HepG2 (cell line): ENCODE measurements at regions not wholly inside any gene's neighbourhood (a gene's known extent, or its start where the extent isn't known, plus 50 kb on each side); places are given as distances from the start of the nearest gene placed in this dataset.

ENCODE experiments used
- ATAC-seq: fragments of 200-7000 bp; cut with Tn5 transposase; 3 replicates; pipeline ENCODE4 v1.9.1; 2020; ENCODE audit warnings: mild to moderate bottlenecking, moderate library complexity
- BruUV-seq: library from RNA; stranded (reverse); fragments of 400-500 nt; replicated peaks from 2 replicates; lab custom pipeline; 2021; lab: Mats Ljungman, UMichigan
- CTCF ChIA-PET: fragments of 300-600 bp; formaldehyde crosslinking; extraction: SDS; loops from one replicate; lab custom pipeline; 2021; ENCODE audit warnings: low total read pairs, inconsistent platforms, low intra/inter-chr PET ratio; lab: Yijun Ruan, JAX
- POLR2A ChIA-PET: fragments of 350-600 bp; sonication (Branson Sonifier 250); formaldehyde crosslinking; loops from one replicate; lab custom pipeline; 2020; ENCODE audit warnings: antibody characterized with exemption, inconsistent platforms; lab: Yijun Ruan, JAX
- DNase-seq: peaks from one replicate; pipeline ENCODE4 v3.0.0-alpha.2; 2015; ENCODE audit warnings: low spot score
- FAIRE-seq: peaks from 3 replicates; lab custom pipeline; 2011; peaks lifted over from hg19 to GRCh38; lab: Jason Lieb, UNC
- H2AFZ ChIP-seq: one replicate; pipeline ENCODE4 v1.6.1; 2011; ENCODE audit warnings: low read length, inconsistent platforms
- H3K27ac ChIP-seq: fragments of 300-600 bp; 3 replicates; pipeline ENCODE4 v1.8.0; 2011; ENCODE audit warnings: mixed run types, mild to moderate bottlenecking, mixed read lengths, low read length, inconsistent platforms; ENCODE audit not compliant: insufficient read depth; ENCODE audit errors: extremely low read length
- H3K27me3 ChIP-seq, 2 experiments: fragments of 200-600 bp in 1 of 2; 2 replicates in 1 of 2; 3 replicates in 1 of 2; pipeline versions ENCODE4 v1.6.0 to v1.8.0; 2011; ENCODE audit warnings: low read length in 2 of 2, mild to moderate bottlenecking in 2 of 2, moderate library complexity in 2 of 2, inconsistent platforms in 1 of 2; ENCODE audit not compliant: insufficient read depth in 2 of 2, control insufficient read depth in 1 of 2
- H3K36me3 ChIP-seq, 2 experiments: fragments of 200-600 bp in 1 of 2; replicated peaks in 1 of 2; 2 replicates in 1 of 2; 3 replicates in 1 of 2; pipeline versions ENCODE4 v1.5.1 to v1.8.0; 2011; ENCODE audit warnings: low read length in 2 of 2, inconsistent platforms in 1 of 2; ENCODE audit not compliant: insufficient read depth in 2 of 2, control insufficient read depth in 1 of 2
- H3K4me1 ChIP-seq: 2 replicates; pipeline ENCODE4 v1.5.1; 2012; ENCODE audit warnings: low read length, inconsistent platforms; ENCODE audit not compliant: insufficient read depth
- H3K4me2 ChIP-seq: 2 replicates; pipeline ENCODE4 v1.6.0; 2011; ENCODE audit warnings: low read depth, low read length, inconsistent platforms
- H3K4me3 ChIP-seq, 3 experiments: fragments of 200-600 bp in 1 of 3; sonication (generic), shearing (Covaris generic) in 1 of 3; replicated peaks in 1 of 3; 2 replicates each; pipeline ENCODE4 v1.5.1; 2011 to 2016; ENCODE audit warnings: low read length in 3 of 3, inconsistent platforms in 2 of 3, low read depth in 2 of 3, mild to moderate bottlenecking in 2 of 3, control low read depth in 1 of 3, mixed read lengths in 1 of 3; ENCODE audit not compliant: insufficient read depth in 1 of 3
- H3K79me2 ChIP-seq: one replicate; pipeline ENCODE4 v1.6.1; 2011; ENCODE audit warnings: low read length, inconsistent platforms; ENCODE audit not compliant: insufficient read depth
- H3K9ac ChIP-seq: 2 replicates; pipeline ENCODE4 v1.6.0; 2011; ENCODE audit warnings: mild to moderate bottlenecking, low read depth, low read length, inconsistent platforms; ENCODE audit not compliant: insufficient read depth
- H3K9me3 ChIP-seq: 2 replicates; pipeline ENCODE4 v1.5.1; 2012; ENCODE audit warnings: mild to moderate bottlenecking, low read length
- H4K20me1 ChIP-seq: 2 replicates; pipeline ENCODE4 v1.6.0; 2011; ENCODE audit warnings: inconsistent platforms, mild to moderate bottlenecking, low read length, moderate library complexity; ENCODE audit not compliant: insufficient read depth
- ARHGAP35 ChIP-seq: sonication (generic); formaldehyde crosslinking; IDR thresholded peaks from 2 replicates; pipeline ENCODE4 v1.9.0; 2022; ENCODE audit warnings: mild to moderate bottlenecking, inconsistent platforms, moderate library complexity, missing genetic modification reagents, borderline replicate concordance
- CC2D1A ChIP-seq: sonication (generic); formaldehyde crosslinking; IDR thresholded peaks from 2 replicates; pipeline ENCODE4 v1.8.1; 2023; ENCODE audit warnings: mild to moderate bottlenecking, missing genetic modification reagents
- CENPX ChIP-seq: sonication (generic); formaldehyde crosslinking; IDR thresholded peaks from 2 replicates; pipeline ENCODE4 v1.9.0; 2021; ENCODE audit warnings: mild to moderate bottlenecking, missing genetic modification reagents, moderate library complexity
- HOXA9 ChIP-seq: sonication (generic); formaldehyde crosslinking; IDR thresholded peaks from 2 replicates; pipeline ENCODE4 v1.8.1; 2022; ENCODE audit warnings: missing genetic modification reagents, mild to moderate bottlenecking, moderate library complexity, borderline replicate concordance
- NCOR1 ChIP-seq: fragments of 200-600 bp; sonication (generic); IDR thresholded peaks from 2 replicates; pipeline ENCODE4 v1.7.0; 2017; ENCODE audit warnings: antibody characterized with exemption, low read length, borderline replicate concordance
- NFKB2 ChIP-seq: sonication (generic); formaldehyde crosslinking; IDR thresholded peaks from 2 replicates; pipeline ENCODE4 v1.4.0; 2020; ENCODE audit warnings: missing genetic modification reagents, borderline replicate concordance
- NFYB ChIP-seq: sonication (generic); formaldehyde crosslinking; IDR thresholded peaks from 2 replicates; pipeline ENCODE4 v1.4.0; 2020; ENCODE audit warnings: missing genetic modification reagents
- NR2C2 ChIP-seq: sonication (generic); formaldehyde crosslinking; IDR thresholded peaks from 2 replicates; pipeline ENCODE4 v1.4.0; 2020; ENCODE audit warnings: missing genetic modification reagents, mild to moderate bottlenecking, moderate library complexity, borderline replicate concordance
- PTBP1 ChIP-seq: fragments of 200-400 bp; formaldehyde crosslinking; IDR thresholded peaks from 2 replicates; pipeline ENCODE4 v1.6.1; 2018; ENCODE audit warnings: low read length, low read depth; ENCODE audit not compliant: poor library complexity, severe bottlenecking
- RAD21 ChIP-seq: fragments of 450-650 bp; formaldehyde crosslinking; IDR thresholded peaks from 2 replicates; pipeline ENCODE4 v1.5.0; 2020; ENCODE audit warnings: mild to moderate bottlenecking
- RARG ChIP-seq: sonication (generic); formaldehyde crosslinking; IDR thresholded peaks from 2 replicates; pipeline ENCODE4 v1.4.0; 2020; ENCODE audit warnings: low read depth, mild to moderate bottlenecking, missing genetic modification reagents
- REPIN1 ChIP-seq: sonication (generic); formaldehyde crosslinking; IDR thresholded peaks from 2 replicates; pipeline ENCODE4 v1.8.0; 2022; ENCODE audit warnings: missing genetic modification reagents, low read depth, mild to moderate bottlenecking, borderline replicate concordance
- U2AF1 ChIP-seq: fragments of 200-400 bp; formaldehyde crosslinking; optimal IDR thresholded peaks from 2 replicates; pipeline ENCODE3; 2017; ENCODE audit warnings: mild to moderate bottlenecking, low read depth, low read length
- ZBTB1 ChIP-seq: sonication (generic); formaldehyde crosslinking; IDR thresholded peaks from 2 replicates; pipeline ENCODE4 v1.4.0; 2020; ENCODE audit warnings: missing genetic modification reagents, borderline replicate concordance
- ZBTB20 ChIP-seq: sonication (generic); formaldehyde crosslinking; IDR thresholded peaks from 2 replicates; pipeline ENCODE4 v1.8.1; 2023; ENCODE audit warnings: missing genetic modification reagents, low read depth, mild to moderate bottlenecking, borderline replicate concordance
- ZBTB42 ChIP-seq: sonication (generic); formaldehyde crosslinking; IDR thresholded peaks from 2 replicates; pipeline ENCODE4 v1.5.0; 2020; ENCODE audit warnings: mild to moderate bottlenecking, missing genetic modification reagents
- ZNF615 ChIP-seq: sonication (generic); formaldehyde crosslinking; IDR thresholded peaks from 2 replicates; pipeline ENCODE4 v1.5.0; 2020; ENCODE audit warnings: mild to moderate bottlenecking, missing genetic modification reagents, borderline replicate concordance
- ZNF775 ChIP-seq: sonication (generic); formaldehyde crosslinking; IDR thresholded peaks from 2 replicates; pipeline ENCODE4 v1.4.0; 2020; ENCODE audit warnings: missing genetic modification reagents, mild to moderate bottlenecking, moderate library complexity, borderline replicate concordance
- in situ Hi-C: cut with HindIII; loops from 2 replicates; pipeline ENCODE4 v1.10.0; 2017; ENCODE audit warnings: low pct_unique_long_range_greater_than_20kb; ENCODE audit not compliant: extremely low pct_ligation_motif_present
- intact Hi-C: fragments of 100-400 bp; cut with micrococcal nuclease; formaldehyde crosslinking; loops from one replicate; pipeline ENCODE4 v1.10.0; 2022; ENCODE audit not compliant: unreplicated experiment
- TF ChIP-seq, protein P1 (sequence below): sonication (generic); formaldehyde crosslinking; IDR thresholded peaks from 2 replicates; pipeline ENCODE4 v1.4.0; 2020; ENCODE audit warnings: mild to moderate bottlenecking, missing genetic modification reagents

- intact Hi-C loops = no loop called here
- no peak for FAIRE-seq
- ATAC-seq = no peak
- no peaks in the 10 kb centered on the region for H4K20me1 ChIP-seq
- H3K27me3 ChIP-seq = no peaks in the 10 kb centered on the region
- H3K4me3 ChIP-seq = no peak overlapping the region
- H3K4me2 ChIP-seq = no peak overlapping the region
- ChIA-PET CTCF (no interaction called here), POLR2A (no interaction called here)
- no peak overlapping the region for H2AFZ ChIP-seq
- no peaks in the 10 kb centered on the region for H3K36me3 ChIP-seq
- no peaks in the 10 kb centered on the region for H3K4me1 ChIP-seq
- no peak for DNase-seq
- no peaks in the 10 kb centered on the region for H3K79me2 ChIP-seq
- no peak overlapping the region for H3K9ac ChIP-seq
- BruUV-seq = no TSS peak
- H3K9me3 ChIP-seq = no peaks in the 10 kb centered on the region
- no peak overlapping the region for H3K27ac ChIP-seq
- in situ Hi-C loops = no loop called here
- TF ChIP-seq CC2D1A (no peak), RAD21 (no peak), HOXA9 (no peak), NCOR1 (no peak), ZNF775 (CRISPR knock-in tag) (no peak), CENPX (CRISPR knock-in tag) (no peak), U2AF1 (no peak), PTBP1 (no peak), NFYB (no peak), ZBTB20 (CRISPR knock-in tag) (no peak), ZBTB42 (CRISPR knock-in tag) (no peak), REPIN1 (no peak), NR2C2 (CRISPR knock-in tag) (no peak), ARHGAP35 (CRISPR knock-in tag) (no peak), NFKB2 (no peak), ZBTB1 (CRISPR knock-in tag) (no peak), ZNF615 (CRISPR knock-in tag) (no peak), RARG (CRISPR knock-in tag) (no peak)
- TF ChIP-seq, protein P1, sequence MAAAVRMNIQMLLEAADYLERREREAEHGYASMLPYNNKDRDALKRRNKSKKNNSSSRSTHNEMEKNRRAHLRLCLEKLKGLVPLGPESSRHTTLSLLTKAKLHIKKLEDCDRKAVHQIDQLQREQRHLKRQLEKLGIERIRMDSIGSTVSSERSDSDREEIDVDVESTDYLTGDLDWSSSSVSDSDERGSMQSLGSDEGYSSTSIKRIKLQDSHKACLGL (CRISPR knock-in tag) = no peak
- TF ChIP-seq, all 625 proteins: peak for 0
Measured at GRCh38 chr7:25638068-25638467, 409.8 kb upstream of the NPVF start.
